ENCODE measurements at regions not wholly inside any gene's neighbourhood (a gene's known extent, or its start where the extent isn't known, plus 50 kb on each side); places are given as distances from the start of the nearest gene placed in this dataset.

- Histone ChIP-seq H3K27ac (ENCODE audit: low read length) (no peak overlapping the region), H3K27me3 (ENCODE audit: insufficient read depth, low read depth, low read length) (no peaks in the 10 kb centered on the region), H3F3A (ENCODE audit: insufficient read depth, low read length, poor library complexity, severe bottlenecking) (no peaks in the 10 kb centered on the region), H2AFZ (ENCODE audit: low read depth, low read length) (no peak overlapping the region), H3K4me2 (ENCODE audit: low read length) (no peak overlapping the region), H3K9ac (ENCODE audit: low read length) (no peak overlapping the region), H3K9me3 (ENCODE audit: low read length) (no peaks in the 10 kb centered on the region), H3K36me3 (ENCODE audit: insufficient read depth, low read length) (no peaks in the 10 kb centered on the region), H4K20me1 (ENCODE audit: insufficient read depth) (no peaks in the 10 kb centered on the region), H3K9me2 (ENCODE audit: insufficient read depth, low read length) (no peaks in the 10 kb centered on the region), H3K79me2 (replicated peaks; ENCODE audit: insufficient read depth, low read length) (no peaks in the 10 kb centered on the region), H3K4me3 (ENCODE audit: low read length) (no peak overlapping the region)
- TF ChIP-seq RAD21 (conservative IDR thresholded peaks at IDR 0.05) = no peak
- TF ChIP-seq EZH2 (IDR thresholded peaks at IDR 0.05; ENCODE audit: borderline replicate concordance, insufficient read depth, low read length, poor library complexity, severe bottlenecking) = no peak
- no peak for TF ChIP-seq EP300 (conservative IDR thresholded peaks at IDR 0.05; ENCODE audit: poor library complexity, severe bottlenecking)
- TF ChIP-seq, protein P1, sequence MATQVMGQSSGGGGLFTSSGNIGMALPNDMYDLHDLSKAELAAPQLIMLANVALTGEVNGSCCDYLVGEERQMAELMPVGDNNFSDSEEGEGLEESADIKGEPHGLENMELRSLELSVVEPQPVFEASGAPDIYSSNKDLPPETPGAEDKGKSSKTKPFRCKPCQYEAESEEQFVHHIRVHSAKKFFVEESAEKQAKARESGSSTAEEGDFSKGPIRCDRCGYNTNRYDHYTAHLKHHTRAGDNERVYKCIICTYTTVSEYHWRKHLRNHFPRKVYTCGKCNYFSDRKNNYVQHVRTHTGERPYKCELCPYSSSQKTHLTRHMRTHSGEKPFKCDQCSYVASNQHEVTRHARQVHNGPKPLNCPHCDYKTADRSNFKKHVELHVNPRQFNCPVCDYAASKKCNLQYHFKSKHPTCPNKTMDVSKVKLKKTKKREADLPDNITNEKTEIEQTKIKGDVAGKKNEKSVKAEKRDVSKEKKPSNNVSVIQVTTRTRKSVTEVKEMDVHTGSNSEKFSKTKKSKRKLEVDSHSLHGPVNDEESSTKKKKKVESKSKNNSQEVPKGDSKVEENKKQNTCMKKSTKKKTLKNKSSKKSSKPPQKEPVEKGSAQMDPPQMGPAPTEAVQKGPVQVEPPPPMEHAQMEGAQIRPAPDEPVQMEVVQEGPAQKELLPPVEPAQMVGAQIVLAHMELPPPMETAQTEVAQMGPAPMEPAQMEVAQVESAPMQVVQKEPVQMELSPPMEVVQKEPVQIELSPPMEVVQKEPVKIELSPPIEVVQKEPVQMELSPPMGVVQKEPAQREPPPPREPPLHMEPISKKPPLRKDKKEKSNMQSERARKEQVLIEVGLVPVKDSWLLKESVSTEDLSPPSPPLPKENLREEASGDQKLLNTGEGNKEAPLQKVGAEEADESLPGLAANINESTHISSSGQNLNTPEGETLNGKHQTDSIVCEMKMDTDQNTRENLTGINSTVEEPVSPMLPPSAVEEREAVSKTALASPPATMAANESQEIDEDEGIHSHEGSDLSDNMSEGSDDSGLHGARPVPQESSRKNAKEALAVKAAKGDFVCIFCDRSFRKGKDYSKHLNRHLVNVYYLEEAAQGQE (IDR thresholded peaks at IDR 0.05; ENCODE audit: borderline replicate concordance) = no peak
- no peak for TF ChIP-seq MXI1 (conservative IDR thresholded peaks at IDR 0.05; ENCODE audit: poor library complexity, severe bottlenecking)
- TF ChIP-seq, protein P2, sequence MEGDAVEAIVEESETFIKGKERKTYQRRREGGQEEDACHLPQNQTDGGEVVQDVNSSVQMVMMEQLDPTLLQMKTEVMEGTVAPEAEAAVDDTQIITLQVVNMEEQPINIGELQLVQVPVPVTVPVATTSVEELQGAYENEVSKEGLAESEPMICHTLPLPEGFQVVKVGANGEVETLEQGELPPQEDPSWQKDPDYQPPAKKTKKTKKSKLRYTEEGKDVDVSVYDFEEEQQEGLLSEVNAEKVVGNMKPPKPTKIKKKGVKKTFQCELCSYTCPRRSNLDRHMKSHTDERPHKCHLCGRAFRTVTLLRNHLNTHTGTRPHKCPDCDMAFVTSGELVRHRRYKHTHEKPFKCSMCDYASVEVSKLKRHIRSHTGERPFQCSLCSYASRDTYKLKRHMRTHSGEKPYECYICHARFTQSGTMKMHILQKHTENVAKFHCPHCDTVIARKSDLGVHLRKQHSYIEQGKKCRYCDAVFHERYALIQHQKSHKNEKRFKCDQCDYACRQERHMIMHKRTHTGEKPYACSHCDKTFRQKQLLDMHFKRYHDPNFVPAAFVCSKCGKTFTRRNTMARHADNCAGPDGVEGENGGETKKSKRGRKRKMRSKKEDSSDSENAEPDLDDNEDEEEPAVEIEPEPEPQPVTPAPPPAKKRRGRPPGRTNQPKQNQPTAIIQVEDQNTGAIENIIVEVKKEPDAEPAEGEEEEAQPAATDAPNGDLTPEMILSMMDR (IDR thresholded peaks at IDR 0.05; ENCODE audit: poor library complexity, severe bottlenecking) = no peak
- TF ChIP-seq TAF1 (IDR thresholded peaks at IDR 0.05; ENCODE audit: low read depth) = no peak
These were observed 55.1 kb upstream of the UBE2E1 start for GRCh38 chr3:23750573-23751210.

GRCh38 chr3:23751212-23751723 lies 54.5 kb upstream of the UBE2E1 start:
- Histone ChIP-seq H2AFZ (ENCODE audit: low read depth, low read length) (no peak overlapping the region), H3K79me2 (replicated peaks; ENCODE audit: insufficient read depth, low read length) (no peaks in the 10 kb centered on the region), H3K27me3 (ENCODE audit: insufficient read depth, low read depth, low read length) (no peaks in the 10 kb centered on the region), H4K20me1 (ENCODE audit: insufficient read depth) (no peaks in the 10 kb centered on the region), H3F3A (ENCODE audit: insufficient read depth, low read length, poor library complexity, severe bottlenecking) (no peaks in the 10 kb centered on the region), H3K27ac (ENCODE audit: low read length) (no peak overlapping the region), H3K9me2 (ENCODE audit: insufficient read depth, low read length) (no peaks in the 10 kb centered on the region), H3K4me2 (ENCODE audit: low read length) (no peak overlapping the region), H3K9me3 (ENCODE audit: low read length) (no peaks in the 10 kb centered on the region), H3K36me3 (ENCODE audit: insufficient read depth, low read length) (no peaks in the 10 kb centered on the region), H3K9ac (ENCODE audit: low read length) (no peak overlapping the region), H3K4me3 (ENCODE audit: low read length) (no peak overlapping the region)
- no peak for TF ChIP-seq TAF1 (IDR thresholded peaks at IDR 0.05; ENCODE audit: low read depth)
- no peak for TF ChIP-seq EP300 (conservative IDR thresholded peaks at IDR 0.05; ENCODE audit: poor library complexity, severe bottlenecking)
- TF ChIP-seq, protein P2 (IDR thresholded peaks at IDR 0.05; ENCODE audit: poor library complexity, severe bottlenecking) = no peak
- TF ChIP-seq RAD21 (conservative IDR thresholded peaks at IDR 0.05) = no peak
- TF ChIP-seq, protein P1 (IDR thresholded peaks at IDR 0.05; ENCODE audit: borderline replicate concordance) = no peak
- no peak for TF ChIP-seq POLR2AphosphoS5 (IDR thresholded peaks at IDR 0.05)
- TF ChIP-seq EZH2 (IDR thresholded peaks at IDR 0.05; ENCODE audit: borderline replicate concordance, insufficient read depth, low read length, poor library complexity, severe bottlenecking) = no peak

Measured in neural cell (in vitro differentiated cells).